Stimulated activated CD4-positive, alpha-beta T cell treated with anti-CD3 and anti-CD28 coated beads, TNF-alpha, amount 100 ng/mL, for 48 hours (primary cell): ENCODE measurements at regions not wholly inside any gene's neighbourhood (a gene's known extent, or its start where the extent isn't known, plus 50 kb on each side); places are given as distances from the start of the nearest gene placed in this dataset.

Source experiments
- DNase-seq, 3 donors: peaks; one replicate each; pipeline ENCODE4 v3.0.0-alpha.2; 2020; ENCODE audit warnings: low read depth in 3 of 3

GRCh38 chr4:147428583-147428982 is 52.3 kb upstream of the EDNRA start:
- no peak for DNase-seq

DNA sequence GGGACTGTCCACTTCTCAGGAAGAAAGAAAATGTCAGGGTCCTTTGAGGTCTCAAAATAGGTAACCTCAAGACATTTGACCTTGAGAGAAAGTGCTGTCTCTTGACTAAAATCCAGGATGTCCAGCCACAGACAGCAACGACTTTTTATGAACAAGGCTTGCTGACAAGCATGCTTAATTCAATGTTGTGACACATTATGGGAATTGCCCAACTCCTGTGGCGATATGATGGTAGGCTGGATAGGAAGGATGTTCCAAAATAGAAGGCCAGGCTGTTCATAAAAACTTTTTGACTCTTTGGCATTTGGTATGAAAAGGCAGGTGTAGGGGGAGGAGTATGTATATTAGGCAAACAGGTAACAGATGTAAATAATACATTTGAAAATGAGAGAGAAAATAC is 50.8 kb upstream of the EDNRA start:
- DNase-seq: no peak
